H1 (cell line): ENCODE measurements at regions not wholly inside any gene's neighbourhood (a gene's known extent, or its start where the extent isn't known, plus 50 kb on each side); places are given as distances from the start of the nearest gene placed in this dataset.
A peak's percentile ranks its signal among the peaks of the same experiment; 100 is the strongest.

ENCODE experiments used
- CTCF ChIA-PET: fragments of 300-600 bp; sonication (Branson Sonifier 250); formaldehyde crosslinking; loops from one replicate; lab custom pipeline; 2021; ENCODE audit not compliant: partially characterized antibody; lab: Charles Lee
- POLR2A ChIA-PET: fragments of 300-600 bp; sonication (Branson Sonifier 250); formaldehyde crosslinking; loops from one replicate; lab custom pipeline; 2021; ENCODE audit warnings: inconsistent platforms; ENCODE audit not compliant: partially characterized antibody; lab: Charles Lee
- DNase-seq, 2 experiments: peaks; one replicate each; pipeline versions ENCODE4 v3.0.0 to v3.0.0-alpha.2; 2010 to 2022; ENCODE audit warnings: low spot score in 2 of 2, low read depth in 1 of 2, mixed read lengths in 1 of 2
- FAIRE-seq: peaks from 2 replicates; lab custom pipeline; 2011; peaks lifted over from hg19 to GRCh38; lab: Jason Lieb, UNC
- H2AFZ ChIP-seq: 2 replicates; pipeline ENCODE4 v1.8.1; 2012; ENCODE audit warnings: low read length, inconsistent platforms
- H2AK5ac ChIP-seq: 2 replicates; pipeline ENCODE4 v1.6.1; 2013; ENCODE audit warnings: low read depth, low read length
- H2BK120ac ChIP-seq: replicated peaks from 2 replicates; pipeline ENCODE3; 2013; ENCODE audit warnings: low read depth, low read length, inconsistent platforms
- H2BK12ac ChIP-seq: 2 replicates; pipeline ENCODE4 v1.6.1; 2013; ENCODE audit warnings: low read depth, low read length
- H2BK15ac ChIP-seq: 2 replicates; pipeline ENCODE4 v1.6.1; 2013; ENCODE audit warnings: low read length
- H2BK20ac ChIP-seq: 2 replicates; pipeline ENCODE4 v1.6.1; 2013; ENCODE audit warnings: low read length
- H2BK5ac ChIP-seq: 2 replicates; pipeline ENCODE4 v1.6.1; 2013; ENCODE audit warnings: low read depth, low read length
- H3K14ac ChIP-seq: 2 replicates; pipeline ENCODE4 v1.6.1; 2013; ENCODE audit warnings: inconsistent platforms; ENCODE audit not compliant: insufficient read length
- H3K18ac ChIP-seq: 2 replicates; pipeline ENCODE4 v1.6.1; 2013; ENCODE audit warnings: low read length; ENCODE audit errors: extremely low read depth
- H3K23ac ChIP-seq: 2 replicates; pipeline ENCODE4 v1.6.1; 2013; ENCODE audit warnings: inconsistent platforms; ENCODE audit not compliant: insufficient read length
- H3K23me2 ChIP-seq: 2 replicates; pipeline ENCODE4 v1.6.1; 2013; ENCODE audit warnings: low read depth, low read length
- H3K27ac ChIP-seq: 2 replicates; pipeline ENCODE4 v1.6.1; 2011; ENCODE audit warnings: low read depth, low read length, inconsistent platforms
- H3K27me3 ChIP-seq, 4 experiments: replicated peaks in 1 of 4; 1 replicate in 1 of 4; 2 replicates in 3 of 4; pipeline versions ENCODE4 v1.6.1 to v1.8.1; 2011 to 2013; ENCODE audit warnings: low read length in 3 of 4, mild to moderate bottlenecking in 3 of 4, inconsistent platforms in 2 of 4, mixed read lengths in 2 of 4, moderate library complexity in 1 of 4; ENCODE audit not compliant: control insufficient read depth in 3 of 4, insufficient read depth in 3 of 4; ENCODE audit errors: extremely low read depth in 1 of 4
- H3K36me3 ChIP-seq, 4 experiments: 2 replicates each; pipeline versions ENCODE4 v1.6.1 to v1.8.1; 2011 to 2013; ENCODE audit warnings: mild to moderate bottlenecking in 4 of 4, low read length in 3 of 4, moderate library complexity in 2 of 4, control low read depth in 1 of 4, inconsistent platforms in 1 of 4; ENCODE audit not compliant: insufficient read depth in 4 of 4, control insufficient read depth in 2 of 4
- H3K4ac ChIP-seq: replicated peaks from 2 replicates; pipeline ENCODE3; 2013; ENCODE audit warnings: low read length, low read depth, mixed read lengths, inconsistent platforms; ENCODE audit not compliant: insufficient read length
- H3K4me1 ChIP-seq, 4 experiments: replicated peaks in 1 of 4; 1 replicate in 1 of 4; 2 replicates in 3 of 4; pipeline versions ENCODE4 v1.6.1 to v1.8.1; 2011 to 2013; ENCODE audit warnings: low read length in 3 of 4, inconsistent platforms in 2 of 4, mixed read lengths in 1 of 4; ENCODE audit not compliant: insufficient read depth in 4 of 4, control insufficient read depth in 3 of 4
- H3K4me2 ChIP-seq, 2 experiments: 2 replicates each; pipeline versions ENCODE4 v1.6.1 to v1.8.1; 2011 to 2013; ENCODE audit warnings: low read depth in 2 of 2, low read length in 2 of 2, control low read depth in 1 of 2, inconsistent platforms in 1 of 2, mild to moderate bottlenecking in 1 of 2; ENCODE audit not compliant: insufficient read depth in 1 of 2
- H3K4me3 ChIP-seq, 4 experiments: fragments of 200-600, 300-600 bp in 1 of 4; sonication (generic), shearing (Covaris generic), sonication (Bioruptor Twin) in 1 of 4; 2 replicates each; pipeline versions ENCODE4 v1.5.1 to v1.8.1; 2011 to 2016; ENCODE audit warnings: low read length in 4 of 4, low read depth in 3 of 4, control low read depth in 2 of 4, inconsistent platforms in 2 of 4, mild to moderate bottlenecking in 2 of 4, mixed read lengths in 1 of 4, moderate library complexity in 1 of 4; ENCODE audit not compliant: insufficient read depth in 2 of 4; ENCODE audit errors: extremely low read depth in 1 of 4
- H3K56ac ChIP-seq: replicated peaks from 2 replicates; pipeline ENCODE3; 2013; ENCODE audit warnings: low read depth, mild to moderate bottlenecking, mixed read lengths, low read length, inconsistent platforms; ENCODE audit not compliant: insufficient read length
- H3K79me1 ChIP-seq: 2 replicates; pipeline ENCODE4 v1.6.1; 2013; ENCODE audit warnings: low read depth, low read length, control low read depth
- H3K79me2 ChIP-seq, 2 experiments: 2 replicates each; pipeline versions ENCODE4 v1.6.1 to v1.8.1; 2012 to 2013; ENCODE audit warnings: low read length in 2 of 2, mild to moderate bottlenecking in 2 of 2, inconsistent platforms in 1 of 2; ENCODE audit not compliant: insufficient read depth in 2 of 2, control insufficient read depth in 1 of 2
- H3K9ac ChIP-seq, 4 experiments: replicated peaks in 1 of 4; 1 replicate in 1 of 4; 2 replicates in 3 of 4; pipeline versions ENCODE4 v1.6.1 to v1.8.1; 2011 to 2013; ENCODE audit warnings: low read depth in 3 of 4, low read length in 3 of 4, control low read depth in 2 of 4, mild to moderate bottlenecking in 2 of 4, moderate library complexity in 2 of 4, inconsistent platforms in 1 of 4; ENCODE audit errors: extremely low read depth in 1 of 4
- H3K9me3 ChIP-seq, 2 experiments: 2 replicates each; pipeline versions ENCODE4 v1.6.1 to v1.8.1; 2012 to 2013; ENCODE audit warnings: mild to moderate bottlenecking in 2 of 2, moderate library complexity in 2 of 2, control low read depth in 1 of 2, inconsistent platforms in 1 of 2, low read depth in 1 of 2, low read length in 1 of 2, mixed read lengths in 1 of 2; ENCODE audit not compliant: insufficient read depth in 2 of 2
- H4K20me1 ChIP-seq, 2 experiments: replicated peaks in 1 of 2; 2 replicates each; pipeline versions ENCODE3 to v1.8.1; 2011 to 2013; ENCODE audit warnings: inconsistent platforms in 2 of 2, low read length in 2 of 2, mild to moderate bottlenecking in 1 of 2; ENCODE audit not compliant: insufficient read depth in 2 of 2, control insufficient read depth in 1 of 2
- H4K5ac ChIP-seq: 2 replicates; pipeline ENCODE4 v1.6.1; 2013; ENCODE audit warnings: low read length, low read depth, mixed read lengths, inconsistent platforms; ENCODE audit not compliant: insufficient read length
- H4K8ac ChIP-seq: 2 replicates; pipeline ENCODE4 v1.8.0; 2013; ENCODE audit warnings: mild to moderate bottlenecking, moderate library complexity, low read length, inconsistent platforms; ENCODE audit not compliant: insufficient read depth; ENCODE audit errors: extremely low read depth
- H4K91ac ChIP-seq: replicated peaks from 2 replicates; pipeline ENCODE3; 2013; ENCODE audit warnings: low read length, mixed read lengths, inconsistent platforms; ENCODE audit not compliant: insufficient read length
- E2F6 ChIP-seq: IDR thresholded peaks from 2 replicates; pipeline ENCODE4 v1.6.1; 2012; ENCODE audit warnings: inconsistent platforms
- SP1 ChIP-seq: IDR thresholded peaks from 2 replicates; pipeline ENCODE4 v1.6.1; 2011; ENCODE audit warnings: low read depth, low read length
- YY1 ChIP-seq: IDR thresholded peaks from 2 replicates; pipeline ENCODE4 v1.6.1; 2011; ENCODE audit warnings: low read depth, mild to moderate bottlenecking, low read length
- ZNF274 ChIP-seq: IDR thresholded peaks from 2 replicates; pipeline ENCODE4 v1.7.0; 2012; ENCODE audit warnings: low read length, borderline replicate concordance; ENCODE audit errors: extremely low read depth
- WGBS, 2 experiments: shearing (Covaris generic) in 1 of 2; methylation state at CpG; one replicate each; pipeline versions ENCODE4 v1.1.6 to v1.1.7; 2013 to 2015; ENCODE audit warnings: low lambda C conversion rate in 2 of 2, mixed read lengths in 2 of 2, inconsistent platforms in 1 of 2, low coverage in 1 of 2, missing lambda C conversion rate in 1 of 2; ENCODE audit not compliant: insufficient replicate concordance in 2 of 2, insufficient coverage in 1 of 2, insufficient read length in 1 of 2; ENCODE audit errors: extremely low coverage in 1 of 2, missing lambda C conversion rate in 1 of 2; 5-methylcytosine and 5-hydroxymethylcytosine counted together

- Histone ChIP-seq H2BK120ac (no peak overlapping the region), H3K79me2 (no peaks in the 10 kb centered on the region), H3K23ac (no peak overlapping the region), H2BK20ac (no peak overlapping the region), H4K91ac (no peak overlapping the region), H2BK5ac (no peak overlapping the region), H3K56ac (no peak overlapping the region), H4K8ac (no peak overlapping the region), H3K4me2 (no peak overlapping the region), H3K4me1 (peaks cover 0 to 7% (median 1%) of the 10 kb centered on the region in 4 experiments; a peak in 3 of 7 replicates), H3K4me3 (no peak overlapping the region), H3K27me3 (no peaks in the 10 kb centered on the region; a peak in 1 of 7 replicates), H4K20me1 (peaks cover 0 to 2% of the 10 kb centered on the region in 2 experiments), H3K14ac (no peak overlapping the region), H3K36me3 (no peaks in the 10 kb centered on the region), H3K18ac (no peak overlapping the region), H2AFZ (no peak overlapping the region), H3K9ac (no peak overlapping the region), H2BK12ac (no peak overlapping the region), H3K27ac (no peak overlapping the region), H3K79me1 (no peaks in the 10 kb centered on the region), H4K5ac (no peak overlapping the region), H3K9me3 (no peaks in the 10 kb centered on the region), H3K23me2 (no peaks in the 10 kb centered on the region), H2BK15ac (no peak overlapping the region), H2AK5ac (no peak overlapping the region), H3K4ac (no peak overlapping the region)
- DNase-seq (peak in 1 of 2 experiments; percentile 14), FAIRE-seq (no peak)
- no peak for TF ChIP-seq SP1
- TF ChIP-seq E2F6: no peak
- TF ChIP-seq ZNF274: no peak
- TF ChIP-seq YY1: no peak
- WGBS, 2 experiments: 86% methylated on average over 10 of the region's 10 CpGs; no CpG with 5 or more reads in 1 of the 2 experiments
- ChIA-PET CTCF (interaction anchor here (1.0 to 2.5 kb wide), 2 partner anchors 21 to 45 kb away, joined by 3 to 8 read pairs; no protein-coding TSS in a partner anchor), POLR2A (no interaction called here)
Observed at GRCh38 chr10:131808370-131808930, 92.4 kb upstream of the PPP2R2D start.
